Endothelial cell of hepatic sinusoid (primary cell): ENCODE measurements at regions not wholly inside any gene's neighbourhood (a gene's known extent, or its start where the extent isn't known, plus 50 kb on each side); places are given as distances from the start of the nearest gene placed in this dataset.

Experiments used
- in situ Hi-C: cut with HindIII; loops from 2 replicates; pipeline ENCODE4 v1.10.0; 2017; ENCODE audit warnings: low sequenced_read_pairs

- in situ Hi-C loops, result no loop called here
These were observed 139.0 kb upstream of the HNRNPA3 start for GRCh38 chr2:177073611-177074010.

GRCh38 chr2:177074099-177074710, 138.4 kb upstream of the HNRNPA3 start:
- in situ Hi-C loops, result no loop called here

- in situ Hi-C loops, result no loop called here
These were observed 137.3 kb upstream of the HNRNPA3 start for GRCh38 chr2:177075254-177075653.

- in situ Hi-C loops, result no loop called here
These were observed 135.9 kb upstream of the HNRNPA3 start for GRCh38 chr2:177076636-177077179.

GRCh38 chr2:177077778-177078177, 134.8 kb upstream of the HNRNPA3 start:
- in situ Hi-C loops, result no loop called here

GRCh38 chr2:177078416-177078815, 134.2 kb upstream of the HNRNPA3 start:
- in situ Hi-C loops, result no loop called here

- in situ Hi-C loops, result no loop called here
These were observed 133.7 kb upstream of the HNRNPA3 start for GRCh38 chr2:177078855-177079254.

GRCh38 chr2:177080746-177081284, 131.8 kb upstream of the HNRNPA3 start:
- in situ Hi-C loops, result loop anchor here (5.0 kb wide), 1 partner anchor 41 kb away; no protein-coding TSS in a partner anchor

GRCh38 chr2:177084607-177085006, 128.0 kb upstream of the HNRNPA3 start:
- in situ Hi-C loops, result loop anchor here (5.0 kb wide), 1 partner anchor 38 kb away; no protein-coding TSS in a partner anchor

- in situ Hi-C loops, result no loop called here
These were observed 124.1 kb upstream of the HNRNPA3 start for GRCh38 chr2:177088529-177088928.

GRCh38 chr2:177090967-177091366, 121.6 kb upstream of the HNRNPA3 start:
- in situ Hi-C loops, result no loop called here

GRCh38 chr2:177093371-177093770, 119.2 kb upstream of the HNRNPA3 start:
- in situ Hi-C loops, result no loop called here

GRCh38 chr2:177098001-177098613, 114.5 kb upstream of the HNRNPA3 start:
- in situ Hi-C loops, result no loop called here

GRCh38 chr2:177101930-177102329, 110.7 kb upstream of the HNRNPA3 start:
- in situ Hi-C loops, result no loop called here

- in situ Hi-C loops, result no loop called here
These were observed 106.4 kb upstream of the HNRNPA3 start for GRCh38 chr2:177106212-177106611.

- in situ Hi-C loops, result no loop called here
These were observed 103.7 kb upstream of the HNRNPA3 start for GRCh38 chr2:177108890-177109289.

GRCh38 chr2:177114712-177115111, 97.9 kb upstream of the HNRNPA3 start:
- in situ Hi-C loops, result no loop called here

- in situ Hi-C loops, result no loop called here
These were observed 94.8 kb upstream of the HNRNPA3 start for GRCh38 chr2:177117755-177118154.

GRCh38 chr2:177118636-177119035, 94.0 kb upstream of the HNRNPA3 start:
- in situ Hi-C loops, result no loop called here

GRCh38 chr2:177119099-177119498, 93.5 kb upstream of the HNRNPA3 start:
- in situ Hi-C loops, result no loop called here

- in situ Hi-C loops, result loop anchor here (5.0 kb wide), 1 partner anchor 41 kb away; no protein-coding TSS in a partner anchor
These were observed 89.5 kb upstream of the HNRNPA3 start for GRCh38 chr2:177123048-177123447.

GRCh38 chr2:177124371-177124770, 88.2 kb upstream of the HNRNPA3 start:
- in situ Hi-C loops, result loop anchor here (5.0 kb wide), 1 partner anchor 42 kb away; no protein-coding TSS in a partner anchor
